ENCODE measurements at regions not wholly inside any gene's neighbourhood (a gene's known extent, or its start where the extent isn't known, plus 50 kb on each side); places are given as distances from the start of the nearest gene placed in this dataset.
"Not testable (repeated sequence)": the region's sequence is repeated elsewhere in the genome, so short reads cannot be mapped to it uniquely, and the experiment has no call there.

DNA sequence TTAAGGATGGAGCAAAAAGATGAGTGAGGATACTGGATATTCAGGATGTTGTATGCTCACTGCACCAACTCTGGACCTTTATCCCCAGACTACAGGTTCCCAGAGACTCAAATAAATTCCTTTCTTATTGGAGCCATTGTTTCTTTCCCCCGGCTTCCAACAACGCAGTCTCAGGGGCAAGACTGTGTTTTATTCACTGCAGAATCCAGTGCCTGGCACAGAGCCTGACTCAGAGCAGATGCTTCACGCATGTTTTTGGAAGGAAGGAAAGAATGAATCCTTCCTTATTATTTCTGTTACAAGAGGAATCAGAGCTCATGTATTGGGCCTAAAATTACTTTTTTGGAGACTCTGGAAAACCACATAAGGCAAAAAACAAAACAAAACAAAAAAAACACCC lies 96.0 kb upstream of the VGLL4 start:
- H3K9me3 ChIP-seq (replicated peaks; ENCODE audit: low read length), result no peaks in the 10 kb centered on the region
- H3K4me3 ChIP-seq (ENCODE audit: low read length), result no peak overlapping the region
- H3K4me2 ChIP-seq (ENCODE audit: low read length), result no peak overlapping the region
- H3K27me3 ChIP-seq (ENCODE audit: control insufficient read depth, insufficient read depth, low read length), result peaks cover 61% of the 10 kb centered on the region
- H3K36me3 ChIP-seq (ENCODE audit: insufficient read depth, low read length), result no peaks in the 10 kb centered on the region
- H3K4me1 ChIP-seq (ENCODE audit: control insufficient read depth, insufficient read depth, low read length), result no peaks in the 10 kb centered on the region
- no peak overlapping the region for H3K9ac ChIP-seq (ENCODE audit: low read depth, low read length)

DNA sequence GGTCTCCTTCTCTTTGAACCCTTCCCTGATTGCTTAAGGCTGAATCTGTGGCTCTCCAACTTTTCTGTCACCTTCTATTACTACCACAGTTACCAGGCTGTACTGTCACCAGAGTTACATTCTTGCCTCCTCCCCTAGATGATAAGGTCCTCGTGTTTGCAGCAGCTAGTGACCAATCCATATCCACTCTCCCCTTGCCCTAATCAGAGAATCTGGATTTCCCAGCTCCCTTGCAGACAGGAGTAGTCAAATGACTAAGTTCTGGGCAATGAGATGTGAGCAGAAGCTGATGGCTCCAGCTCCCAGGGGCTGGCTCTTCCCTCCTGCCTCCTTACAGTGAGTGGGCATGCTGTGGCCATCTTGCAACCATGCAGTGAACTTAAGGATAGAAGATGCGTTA lies 95.4 kb upstream of the VGLL4 start:
- H3K9ac ChIP-seq (ENCODE audit: low read depth, low read length), result no peak overlapping the region
- H3K27me3 ChIP-seq (ENCODE audit: control insufficient read depth, insufficient read depth, low read length), result peaks cover 61% of the 10 kb centered on the region
- no peak overlapping the region for H3K4me2 ChIP-seq (ENCODE audit: low read length)
- no peak overlapping the region for H3K4me3 ChIP-seq (ENCODE audit: low read length)
- no peaks in the 10 kb centered on the region for H3K36me3 ChIP-seq (ENCODE audit: insufficient read depth, low read length)
- no peaks in the 10 kb centered on the region for H3K4me1 ChIP-seq (ENCODE audit: control insufficient read depth, insufficient read depth, low read length)
- no peaks in the 10 kb centered on the region for H3K9me3 ChIP-seq (replicated peaks; ENCODE audit: low read length)

DNA sequence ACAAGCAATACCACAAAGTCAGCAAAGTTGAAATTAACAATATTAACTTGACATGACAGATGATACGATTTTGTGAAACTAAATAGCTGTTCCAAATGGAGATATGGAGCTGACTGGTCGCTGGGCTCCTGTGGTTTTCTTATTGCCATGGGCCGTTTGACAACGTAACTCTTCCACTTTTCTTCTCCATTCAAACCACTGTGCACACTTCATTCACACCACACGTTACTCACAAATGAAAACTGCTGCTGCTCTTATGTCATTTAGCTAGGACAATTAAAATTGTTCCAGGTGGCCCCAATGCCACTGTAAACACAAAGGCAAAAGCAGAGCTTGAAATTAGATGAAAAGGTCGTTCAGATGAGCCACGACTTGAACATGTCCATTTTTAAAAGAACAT lies 94.0 kb upstream of the VGLL4 start:
- no peaks in the 10 kb centered on the region for H3K36me3 ChIP-seq (ENCODE audit: insufficient read depth, low read length)
- peaks cover 58% of the 10 kb centered on the region for H3K27me3 ChIP-seq (ENCODE audit: control insufficient read depth, insufficient read depth, low read length)
- H3K9ac ChIP-seq (ENCODE audit: low read depth, low read length), result no peak overlapping the region
- no peak overlapping the region for H3K4me2 ChIP-seq (ENCODE audit: low read length)
- no peaks in the 10 kb centered on the region for H3K4me1 ChIP-seq (ENCODE audit: control insufficient read depth, insufficient read depth, low read length)
- H3K9me3 ChIP-seq (replicated peaks; ENCODE audit: low read length), result no peaks in the 10 kb centered on the region
- no peak overlapping the region for H3K4me3 ChIP-seq (ENCODE audit: low read length)

DNA sequence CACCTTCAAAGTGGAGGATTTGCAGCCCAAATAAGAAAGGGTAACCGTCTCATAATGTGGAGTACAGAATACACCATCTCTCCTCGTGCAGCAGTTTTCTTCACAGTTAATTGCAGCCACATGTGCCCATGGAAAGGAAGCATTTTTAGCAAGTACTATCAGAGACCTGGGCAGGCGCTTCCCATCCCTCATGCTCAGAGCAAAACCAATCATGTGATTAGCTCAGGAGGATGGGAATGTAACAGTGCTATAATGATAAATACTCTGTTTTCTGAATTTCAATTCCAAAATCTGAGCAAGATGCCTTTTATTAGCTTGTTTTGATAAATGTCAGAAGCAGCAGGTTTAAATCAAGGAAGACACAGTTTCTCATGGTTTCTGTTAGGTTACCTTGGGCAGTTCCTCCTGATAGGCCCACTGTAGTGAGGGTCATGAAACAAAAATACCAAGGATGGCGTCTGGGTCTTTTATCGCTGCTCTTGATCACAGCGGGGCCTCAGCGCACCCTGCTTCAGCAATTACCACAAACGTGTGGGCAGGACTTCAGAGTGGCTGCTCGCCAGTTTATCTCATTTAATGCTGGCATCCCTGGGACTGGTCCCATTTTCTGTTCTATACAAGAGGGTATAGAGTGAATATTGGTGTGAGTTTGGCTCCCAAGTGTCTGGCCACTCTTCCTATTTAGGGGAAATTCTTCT lies 92.6 kb upstream of the VGLL4 start:
- peaks cover 48% of the 10 kb centered on the region for H3K27me3 ChIP-seq (ENCODE audit: control insufficient read depth, insufficient read depth, low read length)
- no peaks in the 10 kb centered on the region for H3K9me3 ChIP-seq (replicated peaks; ENCODE audit: low read length)
- no peak overlapping the region for H3K4me3 ChIP-seq (ENCODE audit: low read length)
- H3K9ac ChIP-seq (ENCODE audit: low read depth, low read length), result no peak overlapping the region
- no peak overlapping the region for H3K4me2 ChIP-seq (ENCODE audit: low read length)
- no peaks in the 10 kb centered on the region for H3K36me3 ChIP-seq (ENCODE audit: insufficient read depth, low read length)
- H3K4me1 ChIP-seq (ENCODE audit: control insufficient read depth, insufficient read depth, low read length), result no peaks in the 10 kb centered on the region

DNA sequence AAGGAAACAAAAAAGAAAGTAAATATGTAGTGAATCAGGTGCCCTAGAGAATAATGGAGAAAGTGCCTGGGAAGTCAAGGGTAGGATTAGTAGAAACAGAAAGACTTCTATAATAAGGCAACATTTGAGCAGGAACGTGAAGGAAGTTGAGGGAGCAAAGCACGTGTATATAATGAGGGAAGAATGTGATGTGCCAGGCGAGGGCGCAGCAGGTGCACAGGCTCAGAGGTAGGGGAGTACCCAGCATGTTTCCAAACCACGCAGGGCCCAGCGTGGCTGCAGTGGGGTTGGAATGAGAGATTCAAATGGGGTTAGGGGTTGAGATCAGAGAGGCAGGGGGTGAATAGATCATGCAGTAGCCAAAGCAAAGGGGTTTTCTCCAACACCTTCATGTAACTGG lies 91.9 kb upstream of the VGLL4 start:
- Histone ChIP-seq H3K9me3 (replicated peaks; ENCODE audit: low read length) (no peaks in the 10 kb centered on the region), H3K9ac (ENCODE audit: low read depth, low read length) (no peak overlapping the region), H3K4me2 (ENCODE audit: low read length) (no peak overlapping the region), H3K36me3 (ENCODE audit: insufficient read depth, low read length) (no peaks in the 10 kb centered on the region), H3K4me1 (ENCODE audit: control insufficient read depth, insufficient read depth, low read length) (no peaks in the 10 kb centered on the region), H3K27me3 (ENCODE audit: control insufficient read depth, insufficient read depth, low read length) (peaks cover 51% of the 10 kb centered on the region), H3K4me3 (ENCODE audit: low read length) (no peak overlapping the region)

DNA sequence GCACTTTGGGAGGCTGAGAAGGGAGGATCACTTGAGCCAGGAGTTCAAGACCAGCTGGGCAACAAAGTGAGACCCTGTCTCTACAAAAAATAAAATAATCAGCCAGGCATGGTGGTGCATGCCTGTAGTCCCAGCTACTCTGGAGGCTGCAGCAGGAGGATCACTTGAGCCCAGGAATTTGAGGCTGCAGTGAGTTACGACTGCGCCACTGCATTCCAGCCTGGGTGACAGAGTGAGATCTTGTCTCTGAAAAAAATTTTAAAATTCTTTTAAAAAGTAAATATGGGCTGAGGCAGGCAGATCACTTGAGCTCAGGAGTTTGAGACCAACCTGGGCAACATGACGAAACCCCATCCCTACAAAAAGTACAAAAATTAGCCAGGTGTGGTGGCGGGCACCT lies 91.4 kb upstream of the VGLL4 start:
- not testable (repeated sequence) for H3K9me3 ChIP-seq (replicated peaks; ENCODE audit: low read length); H3K4me2 ChIP-seq (ENCODE audit: low read length); H3K9ac ChIP-seq (ENCODE audit: low read depth, low read length); H3K36me3 ChIP-seq (ENCODE audit: insufficient read depth, low read length); H3K4me3 ChIP-seq (ENCODE audit: low read length); H3K4me1 ChIP-seq (ENCODE audit: control insufficient read depth, insufficient read depth, low read length)
- H3K27me3 ChIP-seq (ENCODE audit: control insufficient read depth, insufficient read depth, low read length), result peaks cover 49% of the 10 kb centered on the region

DNA sequence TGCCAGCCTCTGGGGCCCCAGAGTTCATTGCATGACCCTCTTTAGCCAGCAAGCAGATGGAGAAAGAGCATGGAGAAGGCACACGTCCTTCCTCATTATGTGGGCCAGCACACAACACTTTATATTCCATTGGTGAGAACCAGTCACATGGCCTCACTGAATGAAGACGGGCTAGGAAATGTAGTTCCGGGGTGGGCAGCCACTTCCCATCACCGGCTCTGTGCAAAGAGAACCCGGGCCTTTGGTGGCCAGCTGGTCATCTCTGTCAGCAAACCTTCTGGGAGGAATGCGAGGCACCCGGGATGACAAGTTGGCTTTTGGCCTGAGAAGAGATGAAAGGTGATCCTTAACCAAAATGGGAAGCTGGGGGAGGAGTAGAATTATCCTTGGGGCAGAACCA lies 90.2 kb upstream of the VGLL4 start:
- Histone ChIP-seq H3K9me3 (replicated peaks; ENCODE audit: low read length) (no peaks in the 10 kb centered on the region), H3K9ac (ENCODE audit: low read depth, low read length) (no peak overlapping the region), H3K4me2 (ENCODE audit: low read length) (no peak overlapping the region), H3K36me3 (ENCODE audit: insufficient read depth, low read length) (no peaks in the 10 kb centered on the region), H3K4me3 (ENCODE audit: low read length) (no peak overlapping the region), H3K27me3 (ENCODE audit: control insufficient read depth, insufficient read depth, low read length) (peaks cover 45% of the 10 kb centered on the region), H3K4me1 (ENCODE audit: control insufficient read depth, insufficient read depth, low read length) (no peaks in the 10 kb centered on the region)

DNA sequence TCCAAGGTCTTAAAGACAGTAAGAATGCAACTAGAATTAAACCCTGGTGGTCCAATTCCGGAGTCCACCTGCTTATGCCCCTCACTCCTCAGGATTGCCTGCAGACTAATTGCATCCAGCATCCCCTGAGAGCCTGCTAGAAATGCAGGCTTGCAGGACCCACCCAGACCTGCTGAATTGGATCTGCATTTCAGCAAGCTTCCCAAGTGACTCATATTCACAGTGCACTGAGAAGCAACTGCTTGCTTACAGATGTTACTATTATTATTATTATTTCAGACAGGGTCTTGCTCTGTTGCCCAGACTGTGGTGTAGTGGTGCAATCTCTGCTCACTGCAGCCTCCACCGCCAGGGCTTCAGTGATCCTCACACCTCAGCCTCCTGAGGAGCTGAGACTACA lies 83.5 kb upstream of the VGLL4 start:
- H3K4me3 ChIP-seq (ENCODE audit: low read length), result no peak overlapping the region
- H3K27me3 ChIP-seq (ENCODE audit: control insufficient read depth, insufficient read depth, low read length), result peaks cover 41% of the 10 kb centered on the region

DNA sequence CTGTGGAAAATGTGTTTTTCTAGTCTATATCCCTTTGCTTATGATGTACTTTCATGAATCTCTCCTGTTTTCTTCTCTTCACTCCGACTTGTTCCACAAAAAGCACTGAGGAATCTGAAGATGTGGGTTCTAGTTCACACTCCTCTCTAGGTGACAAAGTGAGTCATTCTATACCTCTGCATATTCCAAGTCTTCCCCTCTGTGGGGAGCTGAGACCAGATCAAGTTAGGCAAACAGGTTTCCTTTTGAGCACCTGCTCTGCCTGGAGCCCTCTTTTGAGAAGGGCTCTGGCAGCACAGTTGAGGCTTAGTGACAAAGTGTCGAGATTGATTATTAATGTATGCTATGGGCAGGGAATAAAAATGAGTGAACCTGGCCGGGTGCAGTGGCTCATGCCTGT lies 82.4 kb upstream of the VGLL4 start:
- Histone ChIP-seq H3K27me3 (ENCODE audit: control insufficient read depth, insufficient read depth, low read length) (peaks cover 49% of the 10 kb centered on the region), H3K4me3 (ENCODE audit: low read length) (no peak overlapping the region), H3K4me1 (ENCODE audit: control insufficient read depth, insufficient read depth, low read length) (no peaks in the 10 kb centered on the region), H3K36me3 (ENCODE audit: insufficient read depth, low read length) (no peaks in the 10 kb centered on the region), H3K9ac (ENCODE audit: low read depth, low read length) (no peak overlapping the region), H3K4me2 (ENCODE audit: low read length) (no peak overlapping the region), H3K9me3 (replicated peaks; ENCODE audit: low read length) (no peaks in the 10 kb centered on the region)

More for the DNA sequence above, 83.5 kb upstream of the VGLL4 start:
- Histone ChIP-seq H3K4me2 (ENCODE audit: low read length) (no peak overlapping the region), H3K4me1 (ENCODE audit: control insufficient read depth, insufficient read depth, low read length) (no peaks in the 10 kb centered on the region), H3K9me3 (replicated peaks; ENCODE audit: low read length) (no peaks in the 10 kb centered on the region), H3K36me3 (ENCODE audit: insufficient read depth, low read length) (no peaks in the 10 kb centered on the region), H3K9ac (ENCODE audit: low read depth, low read length) (no peak overlapping the region)

DNA sequence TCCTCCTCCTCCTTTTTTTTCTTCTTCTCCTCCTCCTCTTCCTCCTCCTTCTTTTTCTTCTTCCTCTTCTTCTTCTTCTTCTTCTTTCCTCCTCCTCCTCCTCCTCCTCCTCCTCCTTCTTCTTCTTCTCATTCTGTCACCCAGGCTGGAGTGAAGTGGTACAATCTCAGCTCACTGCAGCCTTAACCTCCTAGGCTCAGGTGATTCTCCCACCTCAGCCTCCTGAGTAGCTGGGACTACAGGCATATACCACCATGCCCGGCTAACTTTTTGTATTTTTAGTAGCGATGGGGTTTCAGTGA lies 81.6 kb upstream of the VGLL4 start:
- H3K36me3 ChIP-seq (ENCODE audit: insufficient read depth, low read length); H3K9me3 ChIP-seq (replicated peaks; ENCODE audit: low read length); H3K4me1 ChIP-seq (ENCODE audit: control insufficient read depth, insufficient read depth, low read length); H3K4me3 ChIP-seq (ENCODE audit: low read length); H3K4me2 ChIP-seq (ENCODE audit: low read length); H3K9ac ChIP-seq (ENCODE audit: low read depth, low read length): not testable (repeated sequence)
- peaks cover 46% of the 10 kb centered on the region for H3K27me3 ChIP-seq (ENCODE audit: control insufficient read depth, insufficient read depth, low read length)

DNA sequence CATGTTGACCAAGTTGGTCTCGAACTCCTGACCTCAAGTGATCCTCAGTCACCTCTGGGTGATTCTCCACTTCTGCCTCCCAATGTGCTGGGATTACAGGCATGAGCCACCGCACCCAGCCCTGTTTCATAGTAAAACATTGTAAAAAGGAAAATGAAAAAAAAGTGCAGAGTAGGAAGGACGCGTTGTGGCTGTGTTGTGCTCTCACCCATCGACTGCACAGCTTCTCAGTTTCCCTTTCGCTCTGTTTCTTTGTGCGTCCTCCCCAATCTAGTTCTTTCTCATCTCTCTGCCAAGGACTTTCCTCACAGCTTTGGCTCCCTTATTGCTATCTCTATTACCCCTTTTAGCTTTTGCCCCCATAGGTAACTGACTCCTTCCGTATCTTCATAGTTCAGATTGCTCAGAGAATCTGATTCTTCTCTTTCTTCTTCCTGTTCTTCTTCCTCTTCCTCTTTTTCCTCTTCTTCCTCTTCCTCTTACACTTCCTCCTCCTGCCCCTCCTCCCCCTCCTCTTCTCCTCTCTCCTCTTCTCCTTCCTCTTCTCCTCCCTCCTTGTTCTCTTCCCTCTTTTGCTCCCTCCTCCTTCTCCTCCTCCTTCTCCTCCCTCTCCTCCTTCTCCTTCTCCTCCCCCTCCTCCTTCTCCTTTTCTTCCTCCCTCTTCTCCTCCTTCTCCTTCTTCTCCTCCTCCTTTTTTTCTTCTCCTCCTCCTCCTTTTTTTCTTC lies 81.1 kb upstream of the VGLL4 start:
- no peak overlapping the region for H3K4me2 ChIP-seq (ENCODE audit: low read length)
- peaks cover 45% of the 10 kb centered on the region for H3K27me3 ChIP-seq (ENCODE audit: control insufficient read depth, insufficient read depth, low read length)
- H3K4me3 ChIP-seq (ENCODE audit: low read length), result no peak overlapping the region
- H3K9me3 ChIP-seq (replicated peaks; ENCODE audit: low read length), result no peaks in the 10 kb centered on the region
- peaks cover 3% of the 10 kb centered on the region for H3K4me1 ChIP-seq (ENCODE audit: control insufficient read depth, insufficient read depth, low read length)
- H3K9ac ChIP-seq (ENCODE audit: low read depth, low read length), result no peak overlapping the region
- no peaks in the 10 kb centered on the region for H3K36me3 ChIP-seq (ENCODE audit: insufficient read depth, low read length)

DNA sequence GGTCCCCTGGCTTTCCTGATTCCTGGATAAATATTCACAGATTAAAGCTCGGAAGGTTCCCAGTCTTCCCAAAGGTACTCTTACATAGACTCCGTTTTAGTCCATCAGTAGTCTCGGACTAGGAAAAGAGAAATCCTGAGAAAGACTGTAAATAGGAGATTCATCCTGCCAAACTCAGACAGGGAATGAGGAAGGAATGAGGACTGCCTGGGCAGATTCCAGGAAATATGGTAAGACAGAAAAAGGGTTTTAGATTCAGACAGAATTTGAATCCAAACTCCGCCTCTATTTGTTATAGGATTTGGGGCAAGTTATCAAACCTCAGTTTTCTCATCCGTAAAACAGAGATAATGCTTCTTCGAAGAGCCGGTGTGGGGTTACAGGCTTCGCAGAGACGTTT lies 77.8 kb upstream of the VGLL4 start:
- Histone ChIP-seq H3K4me3 (ENCODE audit: low read length) (no peak overlapping the region), H3K36me3 (ENCODE audit: insufficient read depth, low read length) (no peaks in the 10 kb centered on the region), H3K27me3 (ENCODE audit: control insufficient read depth, insufficient read depth, low read length) (peaks cover 24% of the 10 kb centered on the region), H3K9ac (ENCODE audit: low read depth, low read length) (no peak overlapping the region), H3K9me3 (replicated peaks; ENCODE audit: low read length) (no peaks in the 10 kb centered on the region), H3K4me1 (ENCODE audit: control insufficient read depth, insufficient read depth, low read length) (peaks cover 20% of the 10 kb centered on the region), H3K4me2 (ENCODE audit: low read length) (no peak overlapping the region)

All from skeletal muscle satellite cell (primary cell).